ENCODE measurements at regions not wholly inside any gene's neighbourhood (a gene's known extent, or its start where the extent isn't known, plus 50 kb on each side); places are given as distances from the start of the nearest gene placed in this dataset.

DNA sequence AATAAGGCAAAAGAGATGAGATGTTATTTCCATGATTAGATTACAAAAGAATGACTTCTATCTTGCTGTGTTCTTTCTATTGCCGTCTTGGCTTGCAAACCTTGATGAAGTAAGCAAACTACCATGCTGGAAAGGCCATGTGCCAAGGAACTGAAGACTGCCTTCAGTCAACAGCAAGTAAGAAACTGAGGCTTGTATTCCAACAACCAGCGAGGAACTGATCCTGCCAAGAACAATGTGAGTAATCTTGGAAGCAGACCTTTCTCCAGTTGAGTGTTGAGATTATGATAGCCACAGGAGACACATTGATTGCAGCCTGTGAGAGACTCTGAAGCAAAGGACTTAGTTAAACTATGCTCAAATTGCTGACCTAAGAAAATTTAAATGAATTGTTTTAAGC lies 164.6 kb upstream of the GRM3 start:
- TF ChIP-seq, protein P1, sequence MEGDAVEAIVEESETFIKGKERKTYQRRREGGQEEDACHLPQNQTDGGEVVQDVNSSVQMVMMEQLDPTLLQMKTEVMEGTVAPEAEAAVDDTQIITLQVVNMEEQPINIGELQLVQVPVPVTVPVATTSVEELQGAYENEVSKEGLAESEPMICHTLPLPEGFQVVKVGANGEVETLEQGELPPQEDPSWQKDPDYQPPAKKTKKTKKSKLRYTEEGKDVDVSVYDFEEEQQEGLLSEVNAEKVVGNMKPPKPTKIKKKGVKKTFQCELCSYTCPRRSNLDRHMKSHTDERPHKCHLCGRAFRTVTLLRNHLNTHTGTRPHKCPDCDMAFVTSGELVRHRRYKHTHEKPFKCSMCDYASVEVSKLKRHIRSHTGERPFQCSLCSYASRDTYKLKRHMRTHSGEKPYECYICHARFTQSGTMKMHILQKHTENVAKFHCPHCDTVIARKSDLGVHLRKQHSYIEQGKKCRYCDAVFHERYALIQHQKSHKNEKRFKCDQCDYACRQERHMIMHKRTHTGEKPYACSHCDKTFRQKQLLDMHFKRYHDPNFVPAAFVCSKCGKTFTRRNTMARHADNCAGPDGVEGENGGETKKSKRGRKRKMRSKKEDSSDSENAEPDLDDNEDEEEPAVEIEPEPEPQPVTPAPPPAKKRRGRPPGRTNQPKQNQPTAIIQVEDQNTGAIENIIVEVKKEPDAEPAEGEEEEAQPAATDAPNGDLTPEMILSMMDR (IDR thresholded peaks at IDR 0.05): no peak
- no peak for TF ChIP-seq POLR2A (IDR thresholded peaks at IDR 0.05)

Data from lower leg skin (tissue), 3 donors.